ENCODE measurements at regions not wholly inside any gene's neighbourhood (a gene's known extent, or its start where the extent isn't known, plus 50 kb on each side); places are given as distances from the start of the nearest gene placed in this dataset.
"Not testable (repeated sequence)": the region's sequence is repeated elsewhere in the genome, so short reads cannot be mapped to it uniquely, and the experiment has no call there.

DNA sequence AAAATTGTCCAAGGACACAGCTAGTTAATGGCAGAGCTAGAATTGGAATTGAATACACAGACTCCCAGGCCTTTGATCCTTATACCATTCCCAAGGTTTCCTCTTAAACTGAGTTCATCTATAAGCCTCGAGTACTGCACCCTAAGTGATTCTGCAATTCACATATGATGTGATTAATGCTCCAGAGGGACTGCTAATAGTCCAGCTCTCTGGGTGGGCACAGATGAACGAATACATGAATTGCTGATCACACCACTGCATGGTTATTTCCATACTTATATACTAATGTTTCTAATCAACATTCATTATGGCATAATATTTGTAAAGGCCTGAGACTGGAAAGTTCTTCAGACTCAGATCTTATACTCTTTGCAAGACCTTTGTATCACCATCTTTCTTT, 101.8 kb downstream of the NUFIP1 start:
- DNase-seq (ENCODE audit: low read depth in 2 of 2) = no peak

DNA sequence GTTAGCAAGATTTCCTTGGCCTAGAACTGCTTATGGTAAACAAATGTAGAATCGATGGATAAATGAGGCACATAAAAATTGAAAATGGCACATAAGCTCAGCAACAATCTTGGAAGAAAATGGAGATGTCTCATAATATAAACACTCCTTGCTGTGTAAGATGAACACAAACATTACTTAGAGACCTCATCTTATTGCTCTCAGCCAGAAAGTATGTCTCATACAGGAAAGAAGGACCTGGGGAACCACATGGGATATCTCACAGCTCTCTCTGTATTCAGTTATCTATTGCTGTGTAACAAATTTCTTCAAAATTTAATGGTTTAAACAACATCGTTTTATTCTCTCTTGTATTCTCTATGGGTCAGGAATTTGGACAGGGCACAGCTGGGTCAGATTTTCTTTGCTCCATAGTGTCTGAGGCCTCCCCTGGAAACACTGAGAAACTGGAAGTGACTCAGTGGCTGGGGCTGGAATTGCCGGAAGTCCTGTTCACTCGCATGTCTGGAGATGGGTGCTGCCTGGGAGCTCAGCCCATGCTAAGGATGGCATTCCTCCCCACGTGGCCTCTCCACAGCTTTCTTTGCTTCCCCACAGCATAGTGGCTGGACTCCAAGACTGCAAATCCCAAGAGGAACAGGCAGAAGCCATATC, 105.1 kb downstream of the NUFIP1 start:
- DNase-seq (ENCODE audit: low read depth in 2 of 2) = no peak

DNA sequence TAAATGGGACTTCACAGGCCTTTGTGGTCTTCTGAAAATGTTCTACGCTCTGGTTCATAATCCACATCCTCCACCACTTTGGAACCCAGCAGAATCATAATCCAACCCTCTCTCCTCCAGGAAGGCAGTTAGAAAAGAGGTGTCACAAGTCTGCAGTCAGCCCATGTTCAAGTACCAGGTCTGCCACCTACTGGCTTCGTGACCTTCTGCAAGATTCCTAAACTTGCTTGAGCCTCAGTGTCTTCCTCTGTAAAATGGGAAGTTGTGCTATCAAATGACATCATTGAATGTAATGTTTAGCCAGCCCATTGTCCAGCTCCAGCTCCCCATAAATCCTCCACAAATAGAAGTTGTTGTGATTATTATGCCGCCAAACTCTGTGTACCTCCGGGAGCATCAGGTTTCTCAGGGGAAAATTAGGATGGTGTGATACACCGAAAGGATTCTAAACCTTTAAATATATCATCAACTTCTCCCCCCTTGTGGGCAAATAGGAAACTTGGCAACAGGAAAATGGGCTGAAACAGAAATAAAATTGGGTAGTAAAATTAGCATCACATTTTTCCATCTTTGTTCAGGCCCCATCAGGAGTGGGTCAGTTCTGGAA, 109.7 kb downstream of the NUFIP1 start:
- DNase-seq (ENCODE audit: low read depth in 2 of 2) = no peak

DNA sequence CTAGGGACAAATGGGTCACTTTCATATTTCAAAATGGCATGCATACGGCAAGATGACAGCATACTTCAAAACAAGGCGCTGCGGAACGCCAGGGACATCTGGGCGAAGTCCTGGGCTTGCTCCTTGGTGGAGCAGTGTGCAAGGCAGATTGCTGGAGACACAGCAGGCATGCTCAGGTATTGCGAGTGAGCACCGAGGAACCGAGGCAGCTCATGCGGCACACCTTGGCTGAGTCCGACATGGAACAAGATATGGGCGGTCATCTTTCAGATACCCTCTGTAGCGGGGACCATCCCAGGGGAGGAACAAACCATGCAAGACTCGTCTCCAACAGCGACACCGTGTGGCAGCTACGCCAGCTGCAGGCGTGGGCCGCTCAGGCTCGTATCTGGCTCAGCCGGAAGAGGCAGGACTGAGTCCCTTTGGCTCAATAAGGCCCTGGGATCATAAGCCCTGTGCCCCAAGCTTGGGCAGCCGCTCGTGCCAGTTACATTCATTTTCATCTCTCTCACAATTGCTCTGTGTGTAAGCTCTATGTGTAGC, 112.4 kb downstream of the NUFIP1 start:
- DNase-seq (ENCODE audit: low read depth in 2 of 2) = no peak

DNA sequence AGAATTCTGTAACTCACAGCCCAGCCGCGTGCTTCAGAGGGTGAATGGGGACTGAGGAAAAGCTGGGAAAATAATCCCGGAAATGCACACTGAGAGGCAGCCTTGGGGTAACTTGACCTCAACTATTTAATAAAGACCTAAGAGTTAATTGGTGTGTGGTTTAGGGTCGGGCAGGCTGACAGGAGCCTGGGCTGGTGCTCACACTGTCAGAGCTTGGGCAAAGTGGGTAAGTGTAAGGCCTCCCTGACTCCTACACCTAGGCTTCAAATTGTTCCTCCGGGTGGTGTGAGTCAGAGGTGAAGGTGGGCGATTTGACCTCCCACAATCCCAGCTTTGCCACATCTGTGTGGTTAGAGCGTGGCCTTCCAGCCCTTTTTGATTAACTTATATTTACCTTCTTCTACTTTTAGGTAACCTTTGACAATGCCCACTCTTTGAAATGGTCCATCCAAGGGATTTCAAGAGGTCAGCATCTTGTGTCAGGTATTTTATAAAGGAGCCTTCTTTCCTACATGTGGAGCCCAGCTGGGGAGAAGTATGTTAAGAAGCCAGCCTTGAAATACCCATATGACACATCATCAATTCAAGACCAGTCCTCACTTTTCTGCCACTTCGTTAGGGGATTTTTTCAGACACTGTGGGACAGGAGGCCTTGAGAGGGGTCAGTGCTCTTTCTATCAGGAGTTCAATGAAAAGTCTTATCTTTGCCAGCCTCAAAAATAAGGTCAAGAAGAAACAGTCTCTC, 114.2 kb downstream of the NUFIP1 start:
- DNase-seq (ENCODE audit: low read depth in 2 of 2) = no peak

DNA sequence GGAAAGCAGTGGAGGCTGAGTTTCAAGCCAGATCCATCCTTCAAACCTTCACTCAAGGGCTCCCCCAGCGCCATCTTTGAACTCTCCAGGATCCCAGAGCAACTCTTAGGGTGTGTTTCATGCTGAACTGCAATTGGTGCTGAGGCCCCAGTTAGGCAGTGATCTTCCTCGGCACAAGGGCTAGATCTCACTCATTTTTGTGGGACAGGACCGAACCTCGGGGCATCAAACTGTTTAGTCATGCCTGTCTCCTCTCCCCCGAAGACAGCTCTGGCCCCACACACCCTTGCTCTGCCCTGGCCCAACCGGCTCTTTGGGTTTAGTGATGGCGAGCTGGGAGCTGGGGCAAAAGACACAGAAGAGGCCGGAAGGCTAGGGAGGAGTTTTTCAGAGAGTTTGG, 115.1 kb downstream of the NUFIP1 start:
- DNase-seq (ENCODE audit: low read depth in 2 of 2) = no peak

DNA sequence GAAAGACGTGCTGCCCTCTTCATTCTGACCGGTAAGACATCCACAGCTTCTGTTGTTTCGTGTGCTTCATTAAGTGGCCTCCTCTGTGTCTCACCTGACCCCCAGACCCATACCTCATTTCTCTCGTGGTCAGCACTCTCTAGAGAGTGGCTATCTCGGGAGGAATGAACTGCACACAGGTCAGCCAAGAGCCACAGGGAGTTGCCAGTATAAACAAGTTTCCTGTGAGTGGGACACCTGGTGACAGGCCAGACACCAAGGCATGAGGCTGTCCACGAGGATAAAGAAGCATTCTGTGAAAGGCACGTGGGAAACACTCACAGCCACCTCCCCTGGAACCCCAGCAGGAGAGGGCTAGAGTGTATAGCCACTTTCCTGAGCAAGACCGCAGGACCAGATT, 115.8 kb downstream of the NUFIP1 start:
- DNase-seq (ENCODE audit: low read depth in 2 of 2) = no peak

DNA sequence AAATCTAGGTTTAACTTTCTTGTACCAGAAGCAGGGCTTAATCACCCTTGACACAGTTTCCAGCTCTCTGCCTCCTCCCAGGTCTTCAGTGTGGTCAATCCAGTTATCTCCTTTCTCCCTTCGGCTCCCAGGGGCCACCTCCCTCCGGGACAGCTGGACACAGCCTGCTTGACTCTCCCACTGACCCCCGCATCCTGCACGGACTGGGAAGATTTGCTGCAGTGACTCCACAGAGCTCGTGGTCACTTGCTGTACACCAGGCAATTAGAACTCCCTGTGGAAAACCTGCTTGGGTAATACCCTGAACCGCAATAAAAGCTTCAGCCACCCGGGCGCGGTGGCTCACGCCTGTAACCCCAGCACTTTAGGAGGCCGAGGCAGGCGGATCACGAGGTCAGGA, 116.5 kb downstream of the NUFIP1 start:
- DNase-seq (ENCODE audit: low read depth in 2 of 2) = no peak

DNA sequence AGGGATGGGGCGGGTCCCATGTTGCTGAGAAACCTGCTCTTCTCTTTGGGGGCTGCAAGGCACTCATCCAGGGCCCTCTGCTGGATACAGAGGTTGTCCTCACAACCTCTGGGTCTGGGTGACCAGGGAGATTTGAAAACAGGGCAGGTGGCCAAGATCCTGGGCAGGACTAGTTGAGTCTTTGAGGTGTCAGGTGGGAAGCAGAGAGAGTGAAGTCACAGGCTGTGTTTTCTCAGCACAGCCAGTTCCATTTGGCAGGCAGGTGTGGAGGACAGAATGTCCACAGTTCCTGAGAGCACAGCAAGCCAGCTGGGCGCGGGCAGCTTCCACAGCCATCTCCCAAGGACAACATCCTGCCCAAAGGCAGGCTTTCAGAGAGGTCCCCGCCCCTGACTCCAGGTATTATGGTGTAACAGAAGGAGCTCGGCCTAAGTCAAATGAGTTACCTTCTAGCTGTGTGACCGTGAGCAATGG, 118.8 kb downstream of the NUFIP1 start:
- no peak for DNase-seq (ENCODE audit: low read depth in 2 of 2)

DNA sequence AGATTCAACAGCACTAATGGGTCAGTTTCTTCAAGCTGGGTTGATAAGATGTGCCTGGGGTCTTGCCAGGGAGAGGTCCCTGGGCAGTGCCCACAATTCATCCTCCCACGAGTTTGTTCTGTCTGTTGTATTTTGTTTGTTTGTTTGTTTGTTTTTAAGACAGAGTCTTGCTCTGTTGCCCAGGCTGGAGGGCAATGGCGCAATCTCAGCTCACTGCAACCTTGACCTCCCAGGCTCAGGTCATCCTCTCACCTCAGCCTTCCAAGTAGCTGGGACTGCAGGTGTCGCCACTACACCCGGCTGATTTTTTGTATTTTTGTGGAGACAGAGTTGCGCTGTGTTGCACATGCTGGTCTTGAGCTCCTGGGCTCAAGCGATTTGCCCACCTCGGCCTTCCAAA, 120.1 kb downstream of the NUFIP1 start:
- no peak for DNase-seq (ENCODE audit: low read depth in 2 of 2)

DNA sequence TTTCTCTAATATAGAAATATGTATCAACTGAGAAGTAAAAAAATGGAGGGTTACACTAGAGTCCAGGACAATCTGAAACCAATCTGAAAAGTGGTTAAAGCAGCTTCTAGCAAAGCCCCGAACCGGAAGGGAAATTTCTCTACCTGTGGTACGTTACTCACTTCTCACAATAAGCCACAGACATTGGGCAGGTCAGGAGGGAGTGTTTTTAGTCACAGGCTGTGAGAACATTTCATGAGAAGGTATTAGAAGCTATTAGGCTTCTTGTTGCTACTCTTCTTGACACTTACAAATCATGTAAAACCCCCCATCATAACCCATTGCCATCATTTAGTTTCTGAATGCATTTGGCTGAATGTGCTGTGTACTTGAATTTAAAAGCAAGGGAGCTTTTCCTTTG, 120.9 kb downstream of the NUFIP1 start:
- no peak for DNase-seq (ENCODE audit: low read depth in 2 of 2)

DNA sequence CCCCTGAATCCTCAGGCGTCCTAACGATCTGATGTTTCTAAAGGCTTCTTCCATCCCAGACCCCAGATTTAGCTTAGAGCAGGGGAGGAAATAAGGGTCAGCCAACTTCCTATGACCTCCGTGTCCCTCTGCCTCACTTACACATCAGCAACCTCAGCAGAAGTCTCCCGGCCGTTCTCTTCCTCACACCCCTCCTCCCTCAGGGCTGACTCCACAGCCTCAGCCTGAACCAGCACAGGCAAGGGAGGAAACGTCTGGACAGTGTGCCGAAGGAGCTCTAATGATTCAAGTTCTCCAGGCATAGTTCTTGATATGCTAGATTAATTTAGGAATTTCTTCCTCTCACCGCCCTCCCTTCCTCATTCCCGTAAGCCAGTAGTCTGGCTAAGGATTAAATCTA, 121.4 kb downstream of the NUFIP1 start:
- no peak for DNase-seq (ENCODE audit: low read depth in 2 of 2)

DNA sequence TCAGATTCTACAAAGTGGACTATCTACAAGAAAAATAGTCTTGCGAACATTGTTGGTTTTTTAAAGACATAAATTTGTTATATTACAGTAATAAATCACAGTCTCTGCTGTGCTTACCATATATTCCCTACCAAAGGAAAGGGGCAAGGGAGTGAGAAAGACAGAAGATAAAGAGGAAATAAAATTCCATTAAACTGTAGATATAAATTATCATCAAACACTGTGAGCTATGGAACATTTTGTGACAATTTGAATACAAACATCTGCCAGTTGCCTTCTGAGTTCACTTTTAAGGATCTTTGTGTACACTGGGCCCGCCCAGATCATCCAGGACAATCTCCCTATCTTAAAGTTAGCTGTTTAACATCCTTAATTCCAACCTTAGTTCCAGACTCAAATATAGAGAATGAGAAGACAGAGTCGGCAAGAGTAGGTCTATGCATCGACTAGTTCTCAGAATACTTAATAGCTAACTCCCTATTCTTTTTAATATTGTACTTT, 122.8 kb downstream of the NUFIP1 start:
- DNase-seq (ENCODE audit: low read depth in 2 of 2) = no peak

DNA sequence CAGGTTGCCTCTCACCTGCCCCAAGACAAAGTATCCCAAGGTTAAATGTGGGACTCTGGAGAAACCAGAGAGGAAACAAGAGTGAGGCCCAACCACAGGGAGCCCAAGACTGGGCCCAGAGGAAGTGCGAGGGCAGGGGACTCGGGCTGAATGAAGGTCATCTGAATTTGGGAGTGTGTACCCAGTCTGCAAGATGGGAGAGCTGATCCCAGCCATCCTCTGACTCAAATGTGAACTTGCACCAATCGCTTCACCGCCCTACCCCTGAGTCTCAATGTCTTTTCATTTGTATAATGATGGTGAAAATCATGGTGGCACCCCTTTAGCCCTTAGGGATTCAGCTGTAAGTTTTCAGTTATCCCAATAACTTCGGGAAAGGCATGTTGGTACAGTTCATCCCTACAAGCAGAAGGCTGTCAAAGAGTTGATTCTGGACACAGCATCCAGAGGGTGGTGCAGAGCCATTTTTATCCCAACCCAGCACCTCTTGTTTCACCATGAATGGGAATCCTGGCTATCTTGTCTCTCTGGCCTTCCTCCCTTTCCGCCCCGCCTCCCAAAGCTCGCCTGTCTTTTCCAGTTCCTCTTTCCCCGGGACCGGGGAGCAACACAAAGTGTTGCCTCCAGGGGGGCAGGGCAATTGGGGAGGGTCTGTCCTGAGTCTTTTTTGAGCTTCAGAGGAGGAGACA, 123.4 kb downstream of the NUFIP1 start:
- DNase-seq (ENCODE audit: low read depth in 2 of 2) = no peak

DNA sequence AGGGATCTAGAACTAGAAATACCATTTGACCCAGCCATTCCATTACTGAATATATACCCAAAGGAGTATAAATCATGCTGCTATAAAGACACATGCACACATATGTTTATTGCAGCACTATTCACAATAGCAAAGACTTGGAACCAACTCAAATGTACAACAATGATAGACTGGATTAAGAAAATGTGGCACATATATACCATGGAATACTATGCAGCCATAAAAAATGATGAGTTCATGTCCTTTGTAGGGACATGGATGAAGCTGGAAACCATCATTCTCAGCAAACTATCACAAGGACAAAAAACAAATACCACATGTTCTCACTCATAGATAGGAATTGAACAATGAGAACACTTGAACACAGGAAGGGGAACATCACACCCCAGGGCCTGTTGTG, 125.6 kb downstream of the NUFIP1 start:
- DNase-seq (ENCODE audit: low read depth in 2 of 2) = not testable (repeated sequence)

DNA sequence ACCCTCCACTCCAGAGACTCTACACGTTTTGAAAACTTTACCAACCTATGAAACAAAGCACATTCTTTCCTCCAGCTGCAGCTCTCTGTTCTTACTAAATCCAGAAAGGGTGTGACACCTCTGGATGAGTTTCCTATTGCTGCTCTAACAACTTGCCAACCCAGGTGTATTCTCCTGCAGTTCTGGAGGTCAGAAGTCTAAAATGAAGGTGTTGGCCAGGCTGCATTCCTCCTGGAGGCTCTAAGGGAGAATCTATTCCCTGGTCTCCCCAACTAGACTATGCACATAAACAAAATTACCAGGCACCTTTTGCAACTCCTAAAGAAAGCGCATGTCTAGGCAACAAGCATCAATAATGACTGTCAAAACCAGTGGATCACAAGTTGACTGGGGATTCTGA, 128.8 kb downstream of the NUFIP1 start:
- no peak for DNase-seq (ENCODE audit: low read depth in 2 of 2)

DNA sequence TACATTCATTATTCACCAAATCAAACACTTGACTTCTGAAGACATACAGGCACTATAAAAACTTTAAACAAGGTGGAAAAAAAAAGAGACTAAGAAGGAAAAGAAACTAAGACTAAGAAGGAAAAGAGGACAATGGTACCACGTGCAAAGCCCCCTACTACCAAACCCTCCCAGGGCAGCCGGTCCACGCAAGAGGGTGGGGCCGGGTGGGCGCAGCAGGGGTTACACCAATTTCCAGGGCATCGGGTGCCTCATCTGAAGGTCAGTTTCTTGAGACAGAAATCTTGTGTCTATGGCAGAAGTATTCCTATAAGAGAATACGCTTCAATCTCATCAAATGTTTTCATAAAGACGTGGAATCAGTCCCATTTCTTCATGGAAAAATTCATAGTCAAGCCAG, 131.5 kb downstream of the NUFIP1 start:
- no peak for DNase-seq (ENCODE audit: low read depth in 2 of 2)

DNA sequence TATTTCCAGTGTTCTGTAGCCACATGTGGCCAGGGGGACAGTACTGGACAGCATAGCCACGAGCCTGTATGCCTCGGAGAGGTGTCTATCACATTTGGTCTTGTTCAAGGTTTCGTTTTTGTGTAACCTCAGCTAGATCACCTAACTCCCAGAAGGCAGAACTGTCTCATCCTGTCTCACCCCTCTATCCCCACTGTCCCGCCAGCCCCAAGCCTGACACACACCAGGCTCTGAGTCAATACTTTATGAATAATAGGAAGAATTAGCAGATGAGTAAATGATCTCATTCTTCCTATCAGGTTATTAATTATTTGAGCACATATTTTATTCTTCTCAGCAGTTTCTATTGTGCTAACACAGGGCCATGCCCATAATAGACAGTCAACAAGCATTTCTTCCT, 132.2 kb downstream of the NUFIP1 start:
- no peak for DNase-seq (ENCODE audit: low read depth in 2 of 2)

DNA sequence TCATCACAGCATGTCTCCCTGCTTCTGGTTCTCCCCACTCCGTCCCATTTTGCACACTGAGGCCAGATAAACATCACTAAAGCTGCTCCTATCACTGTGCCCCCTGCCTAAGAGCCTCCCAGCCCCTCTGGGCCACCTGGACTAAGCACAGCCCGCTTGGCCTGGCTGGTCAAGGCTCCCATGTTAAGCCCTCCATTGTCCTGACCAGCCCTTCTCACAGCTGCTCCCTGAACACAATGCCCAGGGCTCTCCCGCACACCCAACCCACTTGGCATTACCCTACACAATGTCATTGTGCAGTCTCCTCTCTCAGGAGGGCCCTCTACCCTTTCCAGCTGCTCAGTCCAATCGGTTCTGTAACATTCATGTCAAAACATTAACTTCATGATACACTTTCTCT, 133.4 kb downstream of the NUFIP1 start:
- no peak for DNase-seq (ENCODE audit: low read depth in 2 of 2)

DNA sequence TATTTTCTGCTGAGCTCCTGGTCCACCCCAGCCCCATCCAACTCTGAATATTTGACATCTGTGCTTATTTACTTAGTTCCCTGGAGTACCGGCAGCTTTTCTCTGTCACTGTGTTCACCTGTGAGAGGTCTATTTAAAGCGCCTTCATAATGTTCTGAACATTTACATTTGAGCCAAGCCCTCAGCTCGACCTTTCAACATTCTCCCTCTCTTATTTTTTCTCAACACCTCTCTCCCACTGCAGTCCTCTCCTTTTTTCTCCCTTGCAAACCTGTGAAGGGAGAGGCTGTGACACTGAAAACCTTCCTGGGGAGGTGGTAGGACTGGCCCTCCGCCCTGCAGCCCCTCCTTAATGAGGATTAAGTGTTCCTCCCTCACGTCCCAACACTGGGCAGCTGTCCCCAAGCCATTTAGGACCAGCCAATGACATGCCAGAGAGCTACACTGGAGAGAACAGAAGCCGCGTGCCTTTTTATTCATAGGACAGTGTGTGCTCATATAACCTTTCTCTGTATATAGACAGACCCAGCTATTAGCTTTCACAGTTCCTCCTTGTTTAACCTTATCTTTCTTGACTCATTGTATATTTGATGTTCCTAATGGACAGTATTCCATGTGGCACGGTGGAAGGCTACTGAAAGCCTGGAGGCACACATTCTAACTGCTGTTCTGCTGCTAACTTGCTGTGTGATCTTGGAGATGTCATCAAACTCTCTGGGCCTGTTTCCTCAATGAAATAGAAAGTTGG, 134.8 kb downstream of the NUFIP1 start:
- DNase-seq (ENCODE audit: low read depth in 2 of 2) = no peak

DNA sequence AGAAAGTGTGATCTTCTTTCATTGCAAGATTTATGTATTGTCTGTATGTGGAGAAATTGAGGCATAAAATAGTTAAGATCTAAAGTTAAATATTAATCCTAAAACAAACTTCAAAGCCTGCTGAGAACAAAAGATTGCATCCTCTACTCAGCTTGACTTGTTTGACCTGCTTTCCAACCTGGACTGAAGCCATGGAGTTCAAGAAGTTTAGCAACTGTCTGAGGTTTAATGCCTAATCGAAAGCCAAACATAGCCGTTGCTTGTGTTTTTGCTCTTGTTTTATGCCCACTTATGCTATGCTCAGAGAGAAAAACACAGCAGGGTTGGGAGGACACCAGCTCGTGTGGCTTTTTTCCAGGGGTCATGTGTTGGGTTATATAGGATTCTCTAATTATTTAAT, 135.6 kb downstream of the NUFIP1 start:
- no peak for DNase-seq (ENCODE audit: low read depth in 2 of 2)
